ENCODE measurements at regions not wholly inside any gene's neighbourhood (a gene's known extent, or its start where the extent isn't known, plus 50 kb on each side); places are given as distances from the start of the nearest gene placed in this dataset.

GRCh38 chr7:10429031-10429430 is 544.6 kb upstream of the PHF14 start:
- Histone ChIP-seq H3K27ac (ENCODE audit: insufficient read depth, low read length) (no peak overlapping the region), H3K14ac (replicated peaks; ENCODE audit: low read depth, low read length) (no peak overlapping the region), H2AK5ac (ENCODE audit: low read depth, low read length) (no peak overlapping the region), H4K20me1 (ENCODE audit: insufficient read depth, low read length) (no peaks in the 10 kb centered on the region), H2AK9ac (replicated peaks; ENCODE audit: low read depth, low read length, poor library complexity) (no peak overlapping the region), H3K4ac (ENCODE audit: low read depth, low read length) (no peak overlapping the region), H4K8ac (ENCODE audit: low read depth in 2 of 2, low read length in 2 of 2) (no peak overlapping the region), H2BK20ac (ENCODE audit: low read depth, low read length) (no peak overlapping the region), H3K9ac (ENCODE audit: low read depth, low read length) (no peak overlapping the region), H3K4me1 (ENCODE audit: control insufficient read depth, insufficient read depth, low read length) (no peaks in the 10 kb centered on the region), H4K5ac (ENCODE audit: low read depth, low read length) (no peak overlapping the region), H3K9me3 (ENCODE audit: control insufficient read depth, insufficient read depth, low read length) (peaks cover 12% of the 10 kb centered on the region), H2BK120ac (ENCODE audit: low read depth, low read length) (no peak overlapping the region), H3K9me1 (ENCODE audit: insufficient read depth, low read length) (no peaks in the 10 kb centered on the region), H2BK15ac (ENCODE audit: low read depth, low read length) (no peak overlapping the region), H3K4me2 (ENCODE audit: low read depth, low read length) (no peak overlapping the region), H3K79me1 (ENCODE audit: low read depth in 1 of 2, low read length in 2 of 2) (no peaks in the 10 kb centered on the region), H3K27me3 (ENCODE audit: control insufficient read depth, insufficient read depth, low read length) (no peaks in the 10 kb centered on the region), H2BK5ac (ENCODE audit: low read depth, low read length, poor library complexity, severe bottlenecking) (no peak overlapping the region), H4K91ac (ENCODE audit: insufficient read depth, low read depth, low read length) (no peak overlapping the region), H3K18ac (ENCODE audit: low read depth, low read length) (no peak overlapping the region), H2AFZ (replicated peaks; ENCODE audit: low read length, poor library complexity) (no peak overlapping the region), H3K56ac (ENCODE audit: extremely low read depth, insufficient read depth, low read length) (no peak overlapping the region), H3K36me3 (ENCODE audit: control insufficient read depth, insufficient read depth, low read length) (no peaks in the 10 kb centered on the region), H3K4me3 (ENCODE audit: insufficient read depth, low read depth, low read length) (no peak overlapping the region), H3K23ac (ENCODE audit: low read depth, low read length) (no peak overlapping the region)
- intact Hi-C loops (cut with micrococcal nuclease): no loop called here
- TF ChIP-seq SMC3 (IDR thresholded peaks at IDR 0.05; ENCODE audit: low read depth, low read length): no peak
- TF ChIP-seq CHD1 (IDR thresholded peaks at IDR 0.05; ENCODE audit: low read depth, low read length): no peak
- TF ChIP-seq MAFK (IDR thresholded peaks at IDR 0.05; ENCODE audit: low read depth, low read length): no peak
- no peak for TF ChIP-seq CEBPB (IDR thresholded peaks at IDR 0.05; ENCODE audit: low read depth, low read length)
- TF ChIP-seq USF2 (IDR thresholded peaks at IDR 0.05; ENCODE audit: low read depth, low read length): no peak
- TF ChIP-seq FOS (IDR thresholded peaks at IDR 0.05; ENCODE audit: low read depth, low read length): no peak
- TF ChIP-seq MXI1 (IDR thresholded peaks at IDR 0.05; ENCODE audit: borderline replicate concordance, low read depth, low read length): no peak
- no peak for TF ChIP-seq NFE2L2 (IDR thresholded peaks at IDR 0.05; ENCODE audit: low read depth, low read length)
- TF ChIP-seq RFX5 (IDR thresholded peaks at IDR 0.05; ENCODE audit: low read depth, low read length): no peak
- dilution Hi-C loops (cut with HindIII; ENCODE audit: low sequenced_read_pairs, unreplicated experiment): no loop called here
- in situ Hi-C loops (cut with MboI; ENCODE audit: low sequenced_read_pairs): no loop called here
- WGBS, 2 experiments (ENCODE audit: extremely low coverage in 2 of 2, insufficient read length in 1 of 2): no CpG with 5 or more reads among the region's 2 CpGs
- ATAC-seq (ENCODE audit: low read depth): no peak
- BruUV-seq (replicated peaks): no TSS peak
- ChIA-PET POLR2A (ENCODE audit: unreplicated experiment) (no interaction called here), CTCF (no interaction called here)
- DNase-seq: no peak

Measured in IMR-90 (cell line).